CD14-positive monocyte (primary cell): ENCODE measurements at regions not wholly inside any gene's neighbourhood (a gene's known extent, or its start where the extent isn't known, plus 50 kb on each side); places are given as distances from the start of the nearest gene placed in this dataset.

ENCODE experiments used
- DNase-seq, 3 donors: peaks; one replicate each; pipeline ENCODE4 v3.0.0-alpha.2; 2011 to 2022
- H2AFZ ChIP-seq: 2 replicates; pipeline ENCODE4 v1.6.0; 2012; ENCODE audit warnings: mild to moderate bottlenecking, low read depth, low read length, inconsistent platforms; ENCODE audit not compliant: insufficient read depth, poor library complexity, severe bottlenecking
- H3K27ac ChIP-seq, 2 donors: 1 replicate in 1 of 2; 2 replicates in 1 of 2; pipeline ENCODE4 v1.5.1; 2012 to 2013; ENCODE audit warnings: low read length in 2 of 2, control low read depth in 1 of 2, inconsistent platforms in 1 of 2, low read depth in 1 of 2, mild to moderate bottlenecking in 1 of 2
- H3K27me3 ChIP-seq, 2 donors: one replicate each; pipeline versions ENCODE4 v1.6.0 to v1.6.1; 2011 to 2013; ENCODE audit warnings: low read length in 2 of 2; ENCODE audit not compliant: control insufficient read depth in 2 of 2, insufficient read depth in 2 of 2
- H3K36me3 ChIP-seq, 2 donors: replicated peaks in 1 of 2; 1 replicate in 1 of 2; 2 replicates in 1 of 2; pipeline versions ENCODE4 v1.5.1 to v1.6.1; 2012 to 2013; ENCODE audit warnings: low read length in 2 of 2, control low read depth in 1 of 2, inconsistent platforms in 1 of 2, mild to moderate bottlenecking in 1 of 2; ENCODE audit not compliant: insufficient read depth in 2 of 2, control insufficient read depth in 1 of 2
- H3K4me1 ChIP-seq, 2 donors: 1 replicate in 1 of 2; 2 replicates in 1 of 2; pipeline versions ENCODE4 v1.5.1 to v1.6.1; 2012 to 2013; ENCODE audit warnings: low read length in 2 of 2, control low read depth in 1 of 2, inconsistent platforms in 1 of 2, mild to moderate bottlenecking in 1 of 2, moderate library complexity in 1 of 2; ENCODE audit not compliant: insufficient read depth in 2 of 2, control insufficient read depth in 1 of 2
- H3K4me2 ChIP-seq: replicated peaks from 2 replicates; pipeline ENCODE3; 2012; ENCODE audit warnings: low read length, moderate library complexity, mild to moderate bottlenecking; ENCODE audit not compliant: poor library complexity, severe bottlenecking; ENCODE audit errors: extremely low read depth
- H3K4me3 ChIP-seq, 3 experiments: fragments of 200-600 bp in 1 of 3; sonication (generic) in 1 of 3; replicated peaks in 1 of 3; 1 replicate in 2 of 3; 2 replicates in 1 of 3; pipeline ENCODE4 v1.5.1; 2011 to 2013; ENCODE audit warnings: low read length in 3 of 3, mild to moderate bottlenecking in 3 of 3, control low read depth in 2 of 3, low read depth in 2 of 3, inconsistent platforms in 1 of 3, moderate library complexity in 1 of 3
- H3K79me2 ChIP-seq: 2 replicates; pipeline ENCODE4 v1.6.0; 2012; ENCODE audit warnings: mild to moderate bottlenecking, control low read depth, inconsistent platforms, low read length, moderate library complexity; ENCODE audit not compliant: insufficient read depth
- H3K9ac ChIP-seq: 2 replicates; pipeline ENCODE4 v1.6.0; 2017; ENCODE audit warnings: low read length, mild to moderate bottlenecking; ENCODE audit not compliant: insufficient read depth, poor library complexity, severe bottlenecking
- H3K9me3 ChIP-seq, 2 donors: replicated peaks in 1 of 2; 1 replicate in 1 of 2; 2 replicates in 1 of 2; pipeline versions ENCODE4 v1.5.1 to v1.6.1; 2012 to 2013; ENCODE audit warnings: low read length in 2 of 2, control low read depth in 1 of 2; ENCODE audit not compliant: control insufficient read depth in 1 of 2, insufficient read depth in 1 of 2
- H4K20me1 ChIP-seq: 2 replicates; pipeline ENCODE4 v1.6.0; 2012; ENCODE audit warnings: mild to moderate bottlenecking, low read length, control low read depth, moderate library complexity; ENCODE audit not compliant: insufficient read depth
- H3K27ac Mint-ChIP-seq, 7 donors: one replicate each; pipeline ENCODE4 v1.8.0; 2020; ENCODE audit warnings: mild to moderate bottlenecking in 7 of 7, mixed read lengths in 7 of 7, moderate library complexity in 6 of 7, inconsistent platforms in 2 of 7
- H3K27me3 Mint-ChIP-seq, 3 donors: one replicate each; pipeline ENCODE4 v1.8.0; 2021 to 2022; ENCODE audit warnings: low read depth in 3 of 3, mild to moderate bottlenecking in 3 of 3, mixed read lengths in 3 of 3, moderate library complexity in 3 of 3, inconsistent platforms in 1 of 3
- H3K36me3 Mint-ChIP-seq, 2 donors: one replicate each; pipeline ENCODE4 v1.8.0; 2020; ENCODE audit warnings: mixed read lengths in 2 of 2, inconsistent platforms in 1 of 2, mild to moderate bottlenecking in 1 of 2
- H3K4me1 Mint-ChIP-seq: one replicate; pipeline ENCODE4 v1.8.0; 2020; ENCODE audit warnings: mild to moderate bottlenecking, mixed read lengths
- H3K4me3 Mint-ChIP-seq, 2 donors: one replicate each; pipeline ENCODE4 v1.8.0; 2020; ENCODE audit warnings: mild to moderate bottlenecking in 2 of 2, mixed read lengths in 2 of 2, moderate library complexity in 1 of 2
- H3K9me3 Mint-ChIP-seq, 7 donors: one replicate each; pipeline ENCODE4 v1.8.0; 2020 to 2022; ENCODE audit warnings: mixed read lengths in 7 of 7, mild to moderate bottlenecking in 6 of 7, moderate library complexity in 6 of 7, inconsistent platforms in 2 of 7
- WGBS: methylation state at CpG from one replicate; pipeline ENCODE4 v1.1.5; 2013; ENCODE audit warnings: missing lambda C conversion rate; ENCODE audit not compliant: insufficient coverage; 5-methylcytosine and 5-hydroxymethylcytosine counted together
- intact Hi-C, 2 donors: fragments of 100-400 bp; cut with micrococcal nuclease; formaldehyde crosslinking; loops; one replicate each; pipeline versions ENCODE4 v1.15.0 to v1.15.1; 2023
- TF ChIP-seq, protein P1 (sequence below): fragments of 200-600 bp; IDR thresholded peaks from one replicate; pipeline ENCODE4 v1.8.0; 2022; ENCODE audit warnings: antibody characterized with exemption, mild to moderate bottlenecking

DNA sequence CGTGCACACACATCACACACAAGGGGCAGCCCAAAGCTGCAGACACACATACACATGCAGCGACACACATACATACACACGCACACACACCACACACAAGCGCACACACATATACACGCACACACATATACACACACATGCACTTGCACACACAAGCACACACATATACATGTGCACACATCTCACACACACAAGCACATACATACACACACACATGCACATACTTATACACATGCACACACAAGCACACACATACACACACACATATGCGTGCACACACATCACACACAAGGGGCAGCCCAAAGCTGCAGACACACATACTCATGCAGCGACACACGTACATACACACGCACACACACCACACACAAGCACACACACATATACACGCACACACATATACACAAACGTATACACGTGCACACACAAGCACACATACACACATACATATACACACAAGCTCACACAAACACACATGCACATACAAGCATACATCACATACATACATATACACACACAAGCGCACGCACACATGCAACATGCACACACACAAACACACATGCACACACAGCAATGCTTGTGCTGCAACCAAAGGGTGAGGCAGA, 178.8 kb upstream of the PFKP start:
- no peaks in the 10 kb centered on the region for H3K27me3 ChIP-seq
- no peak overlapping the region for H3K4me3 ChIP-seq
- H3K9ac ChIP-seq = no peak overlapping the region
- no peak overlapping the region for H2AFZ ChIP-seq
- no peak overlapping the region for H3K27ac ChIP-seq
- Mint-ChIP-seq H3K27me3 (peaks cover 0 to 1% (median 1%) of the 10 kb centered on the region in 3 donors), H3K27ac (no peak overlapping the region), H3K4me1 (peaks cover 23% of the 10 kb centered on the region), H3K9me3 (peaks cover 0 to 4% (median 0%) of the 10 kb centered on the region in 7 donors), H3K36me3 (no peaks in the 10 kb centered on the region), H3K4me3 (no peak overlapping the region)
- TF ChIP-seq, protein P1, sequence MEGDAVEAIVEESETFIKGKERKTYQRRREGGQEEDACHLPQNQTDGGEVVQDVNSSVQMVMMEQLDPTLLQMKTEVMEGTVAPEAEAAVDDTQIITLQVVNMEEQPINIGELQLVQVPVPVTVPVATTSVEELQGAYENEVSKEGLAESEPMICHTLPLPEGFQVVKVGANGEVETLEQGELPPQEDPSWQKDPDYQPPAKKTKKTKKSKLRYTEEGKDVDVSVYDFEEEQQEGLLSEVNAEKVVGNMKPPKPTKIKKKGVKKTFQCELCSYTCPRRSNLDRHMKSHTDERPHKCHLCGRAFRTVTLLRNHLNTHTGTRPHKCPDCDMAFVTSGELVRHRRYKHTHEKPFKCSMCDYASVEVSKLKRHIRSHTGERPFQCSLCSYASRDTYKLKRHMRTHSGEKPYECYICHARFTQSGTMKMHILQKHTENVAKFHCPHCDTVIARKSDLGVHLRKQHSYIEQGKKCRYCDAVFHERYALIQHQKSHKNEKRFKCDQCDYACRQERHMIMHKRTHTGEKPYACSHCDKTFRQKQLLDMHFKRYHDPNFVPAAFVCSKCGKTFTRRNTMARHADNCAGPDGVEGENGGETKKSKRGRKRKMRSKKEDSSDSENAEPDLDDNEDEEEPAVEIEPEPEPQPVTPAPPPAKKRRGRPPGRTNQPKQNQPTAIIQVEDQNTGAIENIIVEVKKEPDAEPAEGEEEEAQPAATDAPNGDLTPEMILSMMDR = no peak
- intact Hi-C loops = no loop called here
- no peak overlapping the region for H3K4me2 ChIP-seq
- H3K4me1 ChIP-seq = peaks cover 19 to 24% of the 10 kb centered on the region in 2 donors
- no peaks in the 10 kb centered on the region for H3K9me3 ChIP-seq
- 98% methylated on average over 12 of the region's 14 CpGs for WGBS
- no peaks in the 10 kb centered on the region for H3K36me3 ChIP-seq
- DNase-seq = no peak
- H4K20me1 ChIP-seq = no peaks in the 10 kb centered on the region
- no peaks in the 10 kb centered on the region for H3K79me2 ChIP-seq

DNA sequence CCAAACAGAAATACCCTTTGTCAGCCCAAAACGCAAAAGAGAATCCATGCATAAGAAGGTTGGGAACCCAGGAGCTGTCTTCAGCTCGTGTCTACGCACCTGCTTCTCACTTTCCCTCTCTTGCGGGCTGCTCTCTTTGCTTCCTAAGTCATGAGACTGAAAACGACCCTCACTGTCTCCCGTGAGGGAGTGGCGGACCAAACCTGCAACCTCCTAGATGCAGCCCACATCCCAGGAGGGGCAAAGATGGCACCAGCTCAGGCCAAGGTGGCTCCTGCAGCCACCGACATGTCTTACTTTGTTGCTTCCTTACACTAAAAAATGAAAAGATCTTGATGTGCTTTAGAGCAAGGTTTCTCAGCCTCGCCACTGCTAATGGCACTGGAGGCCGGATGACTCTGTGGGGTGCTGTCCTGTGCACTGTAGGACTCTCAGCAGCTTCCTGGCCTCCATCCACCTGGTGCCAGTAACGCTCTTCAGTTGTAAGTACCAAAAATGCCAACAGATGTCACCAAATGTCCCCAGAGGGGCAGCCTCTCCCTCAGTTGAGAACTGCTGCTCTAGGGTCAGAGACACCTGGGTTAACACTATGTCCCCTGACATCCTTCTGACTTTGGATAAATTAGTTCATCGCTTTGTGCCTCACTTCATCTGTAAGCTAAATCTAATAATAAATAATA, 179.8 kb upstream of the PFKP start:
- Histone ChIP-seq H3K4me1 (peaks cover 13 to 20% of the 10 kb centered on the region in 2 donors), H3K9ac (no peak overlapping the region), H4K20me1 (no peaks in the 10 kb centered on the region), H3K27me3 (no peaks in the 10 kb centered on the region), H2AFZ (no peak overlapping the region), H3K27ac (no peak overlapping the region), H3K36me3 (no peaks in the 10 kb centered on the region), H3K4me3 (no peak overlapping the region), H3K4me2 (no peak overlapping the region), H3K79me2 (no peaks in the 10 kb centered on the region), H3K9me3 (no peaks in the 10 kb centered on the region)
- TF ChIP-seq, protein P1 = no peak
- Mint-ChIP-seq H3K27me3 (peaks cover 0 to 1% (median 1%) of the 10 kb centered on the region in 3 donors), H3K4me3 (no peak overlapping the region), H3K36me3 (no peaks in the 10 kb centered on the region), H3K27ac (no peak overlapping the region), H3K9me3 (peaks cover 0 to 4% (median 0%) of the 10 kb centered on the region in 7 donors), H3K4me1 (peaks cover 14% of the 10 kb centered on the region)
- no peak for DNase-seq
- 87% methylated on average over 10 of the region's 12 CpGs for WGBS
- intact Hi-C loops = no loop called here
